GM12878 (cell line): ENCODE measurements at regions not wholly inside any gene's neighbourhood (a gene's known extent, or its start where the extent isn't known, plus 50 kb on each side); places are given as distances from the start of the nearest gene placed in this dataset.
A peak's percentile ranks its signal among the peaks of the same experiment; 100 is the strongest.

Experiments used
- ATAC-seq: fragments of 200-7000 bp; cut with Tn5 transposase; 3 replicates; pipeline ENCODE4 v1.9.1; 2020; ENCODE audit warnings: mild to moderate bottlenecking, moderate library complexity
- BruUV-seq: library from RNA; stranded (reverse); fragments of 400-500 nt; replicated peaks from 2 replicates; lab custom pipeline; 2021; lab: Mats Ljungman, UMichigan
- CTCF ChIA-PET: fragments of 300-600 bp; sonication (Branson Sonifier 250); formaldehyde crosslinking; extraction: SDS; loops from one replicate; lab custom pipeline; 2021; ENCODE audit warnings: inconsistent platforms; lab: Yijun Ruan, JAX
- POLR2A ChIA-PET: fragments of 350-600 bp; formaldehyde crosslinking; extraction: SDS; loops from one replicate; lab custom pipeline; 2021; ENCODE audit warnings: inconsistent platforms; lab: Charles Lee
- RAD21 ChIA-PET: fragments of 300-600 bp; sonication (Branson Sonifier 250); formaldehyde crosslinking; loops from one replicate; lab custom pipeline; 2023; ENCODE audit warnings: antibody characterized with exemption; ENCODE audit not compliant: unreplicated experiment; lab: Charles Lee
- SMC1A ChIA-PET: fragments of 300-600 bp; sonication (Branson Sonifier 250); formaldehyde crosslinking; loops from one replicate; lab custom pipeline; 2023; ENCODE audit not compliant: unreplicated experiment, uncharacterized antibody; lab: Charles Lee
- DNase-seq: peaks from one replicate; pipeline ENCODE4 v3.0.0-alpha.2; 2011; ENCODE audit warnings: low read depth, low spot score
- FAIRE-seq: peaks from 3 replicates; lab custom pipeline; 2011; peaks lifted over from hg19 to GRCh38; lab: Jason Lieb, UNC
- H2AFZ ChIP-seq: 2 replicates; pipeline ENCODE4 v1.6.0; 2011; ENCODE audit warnings: low read depth, low read length, control low read depth; ENCODE audit not compliant: control insufficient read depth
- H3K27ac ChIP-seq: 2 replicates; pipeline ENCODE4 v1.5.1; 2011; ENCODE audit warnings: control low read depth; ENCODE audit not compliant: control insufficient read depth, insufficient read depth
- H3K27me3 ChIP-seq, 2 experiments: replicated peaks in 1 of 2; 2 replicates each; pipeline versions ENCODE4 v1.6.0 to v1.6.1; 2011; ENCODE audit warnings: low read length in 1 of 2; ENCODE audit not compliant: control insufficient read depth in 2 of 2, insufficient read depth in 2 of 2
- H3K36me3 ChIP-seq, 2 experiments: 2 replicates each; pipeline ENCODE4 v1.5.1; 2011; ENCODE audit warnings: low read length in 1 of 2; ENCODE audit not compliant: control insufficient read depth in 2 of 2, insufficient read depth in 2 of 2
- H3K4me1 ChIP-seq: 2 replicates; pipeline ENCODE4 v1.6.1; 2011; ENCODE audit warnings: mild to moderate bottlenecking, low read length, moderate library complexity, mixed read lengths; ENCODE audit not compliant: control insufficient read depth, insufficient read depth
- H3K4me2 ChIP-seq: 2 replicates; pipeline ENCODE4 v1.6.0; 2011; ENCODE audit warnings: control low read depth; ENCODE audit not compliant: control insufficient read depth, insufficient read depth
- H3K4me3 ChIP-seq: fragments of 200-600 bp; sonication (generic); 2 replicates; pipeline ENCODE4 v1.5.1; 2016
- H3K79me2 ChIP-seq: 2 replicates; pipeline ENCODE4 v1.6.0; 2011; ENCODE audit warnings: low read length; ENCODE audit not compliant: control insufficient read depth, insufficient read depth
- H3K9ac ChIP-seq: 2 replicates; pipeline ENCODE4 v1.8.0; 2011; ENCODE audit warnings: low read length, control low read depth, mixed read lengths; ENCODE audit not compliant: control insufficient read depth, insufficient read depth
- H3K9me3 ChIP-seq: replicated peaks from 3 replicates; pipeline ENCODE4 v1.5.1; 2011; ENCODE audit warnings: mild to moderate bottlenecking, low read length; ENCODE audit not compliant: control insufficient read depth, insufficient read depth
- H4K20me1 ChIP-seq: 2 replicates; pipeline ENCODE4 v1.6.0; 2011; ENCODE audit not compliant: control insufficient read depth, insufficient read depth
- RUNX3 ChIP-seq: IDR thresholded peaks from 2 replicates; pipeline ENCODE4 v1.6.1; 2012; ENCODE audit warnings: low read length, inconsistent platforms
- SUPT20H ChIP-seq: IDR thresholded peaks from 2 replicates; pipeline ENCODE4 v1.6.1; 2011; ENCODE audit warnings: low read depth, mild to moderate bottlenecking, low read length, moderate library complexity, borderline replicate concordance; ENCODE audit not compliant: control insufficient read depth
- TAF1 ChIP-seq: IDR thresholded peaks from 2 replicates; pipeline ENCODE4 v1.6.1; 2011; ENCODE audit warnings: mild to moderate bottlenecking, low read depth, low read length, borderline replicate concordance
- ZNF687 ChIP-seq: fragments of 450-650 bp; IDR thresholded peaks from 2 replicates; pipeline ENCODE4 v1.6.1; 2017; ENCODE audit warnings: mild to moderate bottlenecking, moderate library complexity
- WGBS: methylation state at CpG from one replicate; pipeline ENCODE4 v1.1.6; 2016; ENCODE audit warnings: low lambda C conversion rate; ENCODE audit not compliant: insufficient replicate concordance, insufficient coverage; ENCODE audit errors: missing lambda C conversion rate; 5-methylcytosine and 5-hydroxymethylcytosine counted together
- in situ Hi-C: fragments of 300-500 bp; cut with MboI; formaldehyde crosslinking; loops from 9 replicates; pipeline ENCODE4 v1.14.3; 2018; ENCODE audit warnings: mixed read lengths
- intact Hi-C: fragments of 100-400 bp; cut with micrococcal nuclease; formaldehyde crosslinking; loops from one replicate; pipeline ENCODE4 v1.14.2; 2022; ENCODE audit not compliant: unreplicated experiment

DNA sequence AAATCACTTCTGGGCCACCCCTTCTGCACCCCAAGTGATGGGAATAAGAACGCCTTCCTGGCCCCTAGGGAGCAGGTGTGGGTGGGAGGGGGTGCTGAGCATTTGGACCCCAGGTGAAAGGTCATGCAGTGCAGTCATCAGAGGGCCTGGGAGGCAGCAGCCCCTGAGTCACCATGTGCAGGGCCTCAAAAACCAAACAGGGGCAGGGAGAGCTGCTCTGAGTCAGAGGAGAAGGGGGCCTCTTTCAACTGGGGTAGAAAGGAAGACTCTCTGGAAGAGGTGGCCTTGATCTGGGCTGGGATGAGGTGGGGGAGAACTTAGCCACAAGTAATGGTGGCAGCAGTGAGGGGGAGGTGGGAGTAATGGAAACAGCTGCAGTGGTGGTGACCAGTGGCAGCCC, 164.3 kb downstream of the BUB3 start:
- intact Hi-C loops: no loop called here

More for the DNA sequence above, 164.3 kb downstream of the BUB3 start:
- H3K27me3 ChIP-seq: no peaks in the 10 kb centered on the region
- H3K79me2 ChIP-seq: no peaks in the 10 kb centered on the region
- 88% methylated on average over 1 of the region's 1 CpG for WGBS
- H3K9me3 ChIP-seq: no peaks in the 10 kb centered on the region
- H3K9ac ChIP-seq: no peak overlapping the region
- in situ Hi-C loops: no loop called here
- DNase-seq: no peak
- H3K27ac ChIP-seq: no peak overlapping the region
- ChIA-PET RAD21 (no interaction called here), POLR2A (interaction anchor here (0.6 kb wide), 1 partner anchor 1424 kb away, joined by 3 read pairs; no protein-coding TSS in a partner anchor), CTCF (no interaction called here), SMC1A (no interaction called here)
- no peaks in the 10 kb centered on the region for H3K36me3 ChIP-seq
- no peak overlapping the region for H3K4me3 ChIP-seq
- no TSS peak for BruUV-seq
- H4K20me1 ChIP-seq: no peaks in the 10 kb centered on the region
- ATAC-seq: no peak
- 0 out of 2 replicates have a peak, but pooled peaks cover 4% of the 10 kb centered on the region for H3K4me1 ChIP-seq
- no peak for FAIRE-seq
- H3K4me2 ChIP-seq: no peak overlapping the region
- H2AFZ ChIP-seq: no peak overlapping the region
- TF ChIP-seq RUNX3: 0 out of 2 replicates have a peak, but pooled peaks have one; percentile 34
- TF ChIP-seq TAF1: no peak
- TF ChIP-seq SUPT20H: no peak
- TF ChIP-seq ZNF687: no peak
